ENCODE measurements at regions not wholly inside any gene's neighbourhood (a gene's known extent, or its start where the extent isn't known, plus 50 kb on each side); places are given as distances from the start of the nearest gene placed in this dataset.

DNA sequence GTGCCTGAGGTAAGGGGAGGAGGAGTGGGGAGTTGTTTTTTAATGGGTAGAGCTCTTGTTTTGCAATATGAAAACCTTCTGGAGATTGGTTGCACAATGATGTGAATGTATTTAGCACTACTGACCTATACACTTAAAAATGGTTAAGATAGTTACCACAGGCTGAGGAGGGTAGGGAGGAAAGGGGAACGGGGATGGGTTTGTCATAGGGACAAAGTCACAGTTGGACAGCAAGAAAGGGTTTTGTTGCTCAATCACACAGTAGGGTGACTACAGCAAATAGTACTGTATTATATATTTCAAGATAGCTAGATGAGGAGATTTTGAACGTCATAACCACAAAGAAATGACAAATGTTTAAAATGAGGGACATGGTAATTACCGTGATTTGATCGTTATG is 1562.4 kb downstream of the AACS start:
- no peaks in the 10 kb centered on the region for H3K4me1 ChIP-seq (ENCODE audit: insufficient read depth, low read length)
- no peak overlapping the region for H4K91ac ChIP-seq (ENCODE audit: insufficient read length, low read depth, low read length)
- no peaks in the 10 kb centered on the region for H3K9me3 ChIP-seq (ENCODE audit: control insufficient read depth, low read depth, low read length)
- no peaks in the 10 kb centered on the region for H3K79me1 ChIP-seq (ENCODE audit: insufficient read depth, low read depth, low read length, poor library complexity, severe bottlenecking)
- Mint-ChIP-seq H3K27ac (peak overlapping the region in 2 of 3 experiments; percentile 46 to 73; a peak in 2 of 7 replicates), H3K4me3 (no peak overlapping the region), H3K27me3 (ENCODE audit: low read depth) (no peaks in the 10 kb centered on the region), H3K4me1 (no peaks in the 10 kb centered on the region), H3K9me3 (peaks cover 0 to 3% of the 10 kb centered on the region in 2 experiments; a peak in 2 of 5 replicates), H3K36me3 (ENCODE audit: insufficient read depth in 1 of 3, low read depth in 3 of 3) (no peaks in the 10 kb centered on the region; a peak in 1 of 7 replicates)
- no peak overlapping the region for H3K18ac ChIP-seq (ENCODE audit: insufficient read length, low read depth, low read length)
- no peak overlapping the region for H3T11ph ChIP-seq (ENCODE audit: low read length)
- no peak overlapping the region for H2BK12ac ChIP-seq (ENCODE audit: insufficient read length, low read depth, low read length)
- H2BK15ac ChIP-seq (ENCODE audit: low read depth, low read length): no peak overlapping the region
- H3K27me3 ChIP-seq (ENCODE audit: insufficient read depth, low read length): no peaks in the 10 kb centered on the region
- WGBS (ENCODE audit: extremely low coverage, insufficient read length, low lambda C conversion rate): no CpG with 5 or more reads among the region's 4 CpGs
- no peak overlapping the region for H2AFZ ChIP-seq (ENCODE audit: low read length)
- H2BK20ac ChIP-seq (ENCODE audit: low read depth, low read length, poor library complexity, severe bottlenecking): no peak overlapping the region
- no peak overlapping the region for H3K4me2 ChIP-seq (ENCODE audit: insufficient read depth, insufficient read length, low read length)
- H3K56ac ChIP-seq (ENCODE audit: insufficient read length, low read depth, low read length): no peak overlapping the region
- H3K9ac ChIP-seq (ENCODE audit: extremely low read depth, insufficient read length, low read length): no peak overlapping the region
- TF ChIP-seq, protein P1, sequence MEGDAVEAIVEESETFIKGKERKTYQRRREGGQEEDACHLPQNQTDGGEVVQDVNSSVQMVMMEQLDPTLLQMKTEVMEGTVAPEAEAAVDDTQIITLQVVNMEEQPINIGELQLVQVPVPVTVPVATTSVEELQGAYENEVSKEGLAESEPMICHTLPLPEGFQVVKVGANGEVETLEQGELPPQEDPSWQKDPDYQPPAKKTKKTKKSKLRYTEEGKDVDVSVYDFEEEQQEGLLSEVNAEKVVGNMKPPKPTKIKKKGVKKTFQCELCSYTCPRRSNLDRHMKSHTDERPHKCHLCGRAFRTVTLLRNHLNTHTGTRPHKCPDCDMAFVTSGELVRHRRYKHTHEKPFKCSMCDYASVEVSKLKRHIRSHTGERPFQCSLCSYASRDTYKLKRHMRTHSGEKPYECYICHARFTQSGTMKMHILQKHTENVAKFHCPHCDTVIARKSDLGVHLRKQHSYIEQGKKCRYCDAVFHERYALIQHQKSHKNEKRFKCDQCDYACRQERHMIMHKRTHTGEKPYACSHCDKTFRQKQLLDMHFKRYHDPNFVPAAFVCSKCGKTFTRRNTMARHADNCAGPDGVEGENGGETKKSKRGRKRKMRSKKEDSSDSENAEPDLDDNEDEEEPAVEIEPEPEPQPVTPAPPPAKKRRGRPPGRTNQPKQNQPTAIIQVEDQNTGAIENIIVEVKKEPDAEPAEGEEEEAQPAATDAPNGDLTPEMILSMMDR (conservative IDR thresholded peaks at IDR 0.05): no peak
- no peaks in the 10 kb centered on the region for H3K79me2 ChIP-seq (ENCODE audit: insufficient read depth, low read length)
- no peak overlapping the region for H2BK5ac ChIP-seq (ENCODE audit: insufficient read length, low read length)
- no peak overlapping the region for H3K4ac ChIP-seq (ENCODE audit: low read depth, low read length)
- no peak overlapping the region for H4K8ac ChIP-seq (replicated peaks; ENCODE audit: insufficient read length, low read depth, low read length)
- no peak for DNase-seq
- no peak overlapping the region for H2AK5ac ChIP-seq (ENCODE audit: insufficient read length, low read length)
- no peaks in the 10 kb centered on the region for H4K20me1 ChIP-seq (ENCODE audit: control insufficient read depth, insufficient read depth, insufficient read length)
- no peak overlapping the region for H3K23ac ChIP-seq (ENCODE audit: insufficient read length, low read depth, low read length)
- H4K5ac ChIP-seq (ENCODE audit: insufficient read length, low read depth, low read length): no peak overlapping the region
- H3K23me2 ChIP-seq (ENCODE audit: insufficient read length, low read depth, low read length, poor library complexity, severe bottlenecking): no peaks in the 10 kb centered on the region
- H3K14ac ChIP-seq (ENCODE audit: insufficient read depth, low read length): no peak overlapping the region
- no peak overlapping the region for H2BK120ac ChIP-seq (ENCODE audit: low read depth, low read length, poor library complexity, severe bottlenecking)
- H3K27ac ChIP-seq (ENCODE audit: insufficient read length, low read depth, low read length): no peak overlapping the region

All from H9 (cell line).